HG02870 (cell line): ENCODE measurements at regions not wholly inside any gene's neighbourhood (a gene's known extent, or its start where the extent isn't known, plus 50 kb on each side); places are given as distances from the start of the nearest gene placed in this dataset.

Experiments used
- ATAC-seq: cut with Tn5 transposase; IDR thresholded peaks from one replicate; pipeline ENCODE4 v1.9.1; 2021; ENCODE audit warnings: mild to moderate bottlenecking, moderate library complexity; ENCODE audit not compliant: unreplicated experiment

- ATAC-seq = no peak
Observed at GRCh38 chr6:170232186-170233002, 58.5 kb downstream of the DLL1 start.

- ATAC-seq = no peak
Observed at GRCh38 chr6:170231293-170232185, 59.3 kb downstream of the DLL1 start.

- ATAC-seq = no peak
Observed at GRCh38 chr6:170230520-170231292, 60.2 kb downstream of the DLL1 start.

- ATAC-seq = no peak
Observed at GRCh38 chr6:170229851-170230519, 60.9 kb downstream of the DLL1 start.

GRCh38 chr6:170229396-170229795 is 61.5 kb downstream of the DLL1 start:
- no peak for ATAC-seq

- no peak for ATAC-seq
Observed at GRCh38 chr6:170228946-170229310, 62.0 kb downstream of the DLL1 start.

GRCh38 chr6:170227996-170228945 is 62.6 kb downstream of the DLL1 start:
- ATAC-seq = no peak

GRCh38 chr6:170227521-170227983 is 63.3 kb downstream of the DLL1 start:
- no peak for ATAC-seq

GRCh38 chr6:170226647-170227046 is 64.2 kb downstream of the DLL1 start:
- ATAC-seq = no peak

- ATAC-seq = no peak
Observed at GRCh38 chr6:170225852-170226417, 64.9 kb downstream of the DLL1 start.

GRCh38 chr6:170224694-170225660 is 65.9 kb downstream of the DLL1 start:
- no peak for ATAC-seq

- ATAC-seq = no peak
Observed at GRCh38 chr6:170223718-170224693, 66.9 kb downstream of the DLL1 start.

- no peak for ATAC-seq
Observed at GRCh38 chr6:170222498-170223471, 68.1 kb downstream of the DLL1 start.

- ATAC-seq = no peak
Observed at GRCh38 chr6:170221753-170222400, 69.0 kb downstream of the DLL1 start.
